Trophoblast cell (in vitro differentiated cells and primary cell): ENCODE measurements at regions not wholly inside any gene's neighbourhood (a gene's known extent, or its start where the extent isn't known, plus 50 kb on each side); places are given as distances from the start of the nearest gene placed in this dataset.
"Not testable (repeated sequence)": the region's sequence is repeated elsewhere in the genome, so short reads cannot be mapped to it uniquely, and the experiment has no call there.

Experiments used
- DNase-seq, 2 donors: peaks; one replicate each; pipeline ENCODE4 v3.0.0-alpha.2; 2016
- H2AFZ ChIP-seq: 2 replicates; pipeline ENCODE4 v1.6.1; 2013; ENCODE audit warnings: low read length, moderate library complexity, mild to moderate bottlenecking; ENCODE audit not compliant: insufficient read depth, poor library complexity
- H2AK5ac ChIP-seq: 2 replicates; pipeline ENCODE4 v1.6.1; 2013; ENCODE audit warnings: mild to moderate bottlenecking, low read length
- H2BK120ac ChIP-seq: 2 replicates; pipeline ENCODE4 v1.6.1; 2013; ENCODE audit warnings: low read length, mild to moderate bottlenecking, moderate library complexity; ENCODE audit not compliant: insufficient read depth, poor library complexity
- H2BK12ac ChIP-seq: 2 replicates; pipeline ENCODE4 v1.6.1; 2013; ENCODE audit warnings: mild to moderate bottlenecking, low read length, moderate library complexity
- H2BK5ac ChIP-seq: 2 replicates; pipeline ENCODE4 v1.6.1; 2013; ENCODE audit warnings: low read length, low read depth, moderate library complexity, mild to moderate bottlenecking; ENCODE audit not compliant: poor library complexity
- H3K14ac ChIP-seq: 2 replicates; pipeline ENCODE4 v1.6.1; 2013; ENCODE audit warnings: mild to moderate bottlenecking, low read length
- H3K18ac ChIP-seq: 2 replicates; pipeline ENCODE4 v1.6.1; 2013; ENCODE audit warnings: mild to moderate bottlenecking, low read length
- H3K23ac ChIP-seq: 2 replicates; pipeline ENCODE4 v1.6.1; 2013; ENCODE audit warnings: low read length
- H3K27ac ChIP-seq: 2 replicates; pipeline ENCODE4 v1.5.1; 2013; ENCODE audit warnings: low read depth, mild to moderate bottlenecking, inconsistent platforms, low read length, moderate library complexity
- H3K27me3 ChIP-seq: 2 replicates; pipeline ENCODE4 v1.6.1; 2013; ENCODE audit warnings: inconsistent platforms, mild to moderate bottlenecking, low read length, moderate library complexity; ENCODE audit not compliant: insufficient read depth
- H3K36me3 ChIP-seq, 2 experiments: 1 replicate in 1 of 2; 2 replicates in 1 of 2; pipeline ENCODE4 v1.6.1; 2013; ENCODE audit warnings: low read length in 2 of 2, mild to moderate bottlenecking in 2 of 2, moderate library complexity in 1 of 2; ENCODE audit not compliant: insufficient read depth in 2 of 2, control insufficient read depth in 1 of 2
- H3K4ac ChIP-seq: 2 replicates; pipeline ENCODE4 v1.6.1; 2013; ENCODE audit warnings: low read depth, mild to moderate bottlenecking, low read length, moderate library complexity
- H3K4me1 ChIP-seq, 2 experiments: 1 replicate in 1 of 2; 2 replicates in 1 of 2; pipeline ENCODE4 v1.6.1; 2013; ENCODE audit warnings: low read length in 2 of 2, mild to moderate bottlenecking in 2 of 2, moderate library complexity in 1 of 2; ENCODE audit not compliant: insufficient read depth in 2 of 2, control insufficient read depth in 1 of 2
- H3K4me2 ChIP-seq: 2 replicates; pipeline ENCODE4 v1.6.1; 2013; ENCODE audit warnings: inconsistent platforms, mild to moderate bottlenecking, low read length, moderate library complexity
- H3K4me3 ChIP-seq: 2 replicates; pipeline ENCODE4 v1.5.1; 2013; ENCODE audit warnings: mild to moderate bottlenecking, low read depth, low read length, inconsistent platforms
- H3K79me1 ChIP-seq: one replicate; pipeline ENCODE4 v1.6.1; 2013; ENCODE audit warnings: low read length
- H3K79me2 ChIP-seq: 2 replicates; pipeline ENCODE4 v1.6.1; 2013; ENCODE audit warnings: low read length, mild to moderate bottlenecking; ENCODE audit not compliant: control insufficient read depth, insufficient read depth, poor library complexity
- H3K9ac ChIP-seq: 2 replicates; pipeline ENCODE4 v1.6.1; 2013; ENCODE audit warnings: mild to moderate bottlenecking, low read length
- H3K9me3 ChIP-seq: 2 replicates; pipeline ENCODE4 v1.6.1; 2013; ENCODE audit warnings: low read depth, mild to moderate bottlenecking, control low read depth, inconsistent platforms, low read length; ENCODE audit not compliant: insufficient read depth
- H4K12ac ChIP-seq: 2 replicates; pipeline ENCODE4 v1.6.1; 2013; ENCODE audit warnings: low read depth, mild to moderate bottlenecking, low read length, moderate library complexity
- H4K8ac ChIP-seq: 2 replicates; pipeline ENCODE4 v1.6.1; 2013; ENCODE audit warnings: low read depth, mild to moderate bottlenecking, low read length, moderate library complexity
- H4K91ac ChIP-seq: one replicate; pipeline ENCODE4 v1.6.1; 2013; ENCODE audit warnings: low read depth, mild to moderate bottlenecking, low read length, moderate library complexity
- WGBS: extraction: QIAGEN DNeasy Blood & Tissue Kit; methylation state at CpG from one replicate; pipeline ENCODE4 v1.1.7; 2013; ENCODE audit warnings: missing lambda C conversion rate; ENCODE audit not compliant: insufficient read length, insufficient coverage; ENCODE audit errors: extremely low coverage; 5-methylcytosine and 5-hydroxymethylcytosine counted together

- not testable (repeated sequence) for H3K79me1 ChIP-seq, H4K12ac ChIP-seq, H3K18ac ChIP-seq, DNase-seq, H3K36me3 ChIP-seq, H3K4me3 ChIP-seq, H3K9me3 ChIP-seq, H2BK120ac ChIP-seq, H3K79me2 ChIP-seq, H2AK5ac ChIP-seq, H4K91ac ChIP-seq, H3K4me2 ChIP-seq, H3K9ac ChIP-seq, H3K4me1 ChIP-seq, H3K14ac ChIP-seq, H3K27me3 ChIP-seq, H3K27ac ChIP-seq, H2BK12ac ChIP-seq, H4K8ac ChIP-seq, H2BK5ac ChIP-seq, H3K4ac ChIP-seq, H2AFZ ChIP-seq, H3K23ac ChIP-seq
- no CpG with 5 or more reads among the region's 2 CpGs for WGBS
Measured at GRCh38 chr9:67708109-67708508, 150.6 kb upstream of the ANKRD20A1 start.

- not testable (repeated sequence) for H2AK5ac ChIP-seq, H3K79me1 ChIP-seq, H4K12ac ChIP-seq, H3K23ac ChIP-seq, H3K4ac ChIP-seq, H3K79me2 ChIP-seq, H3K27ac ChIP-seq, H2BK120ac ChIP-seq, DNase-seq, H3K27me3 ChIP-seq, H4K91ac ChIP-seq, H3K9me3 ChIP-seq, H3K9ac ChIP-seq, H3K4me1 ChIP-seq, H2AFZ ChIP-seq, H3K4me2 ChIP-seq, H3K18ac ChIP-seq, H3K36me3 ChIP-seq, H4K8ac ChIP-seq, H2BK5ac ChIP-seq, H3K4me3 ChIP-seq, H2BK12ac ChIP-seq, H3K14ac ChIP-seq
- WGBS, result no CpG with 5 or more reads among the region's 32 CpGs
Measured at GRCh38 chr9:67711429-67711828, 147.3 kb upstream of the ANKRD20A1 start.

- not testable (repeated sequence) for H2AFZ ChIP-seq, H2BK120ac ChIP-seq, H3K79me2 ChIP-seq, H3K27me3 ChIP-seq, H3K4me2 ChIP-seq, H2BK12ac ChIP-seq, DNase-seq, H3K23ac ChIP-seq, H3K4me1 ChIP-seq, H4K91ac ChIP-seq, H3K4me3 ChIP-seq, H3K27ac ChIP-seq, H3K14ac ChIP-seq, H3K18ac ChIP-seq, H3K4ac ChIP-seq, H3K79me1 ChIP-seq, H3K9ac ChIP-seq, H4K12ac ChIP-seq, H2AK5ac ChIP-seq, H3K9me3 ChIP-seq, H2BK5ac ChIP-seq, H3K36me3 ChIP-seq, H4K8ac ChIP-seq
- WGBS, result no CpG with 5 or more reads among the region's 10 CpGs
Measured at GRCh38 chr9:67711931-67712330, 146.8 kb upstream of the ANKRD20A1 start.

- H3K14ac ChIP-seq, H4K12ac ChIP-seq, H4K8ac ChIP-seq, H3K4ac ChIP-seq, H3K27me3 ChIP-seq, H2BK5ac ChIP-seq, H2BK120ac ChIP-seq, DNase-seq, H2BK12ac ChIP-seq, H3K4me3 ChIP-seq, H4K91ac ChIP-seq, H2AK5ac ChIP-seq, H3K9ac ChIP-seq, H3K79me1 ChIP-seq, H3K4me1 ChIP-seq, H3K36me3 ChIP-seq, H3K23ac ChIP-seq, H3K18ac ChIP-seq, H3K27ac ChIP-seq, H3K4me2 ChIP-seq, H3K79me2 ChIP-seq, H2AFZ ChIP-seq, H3K9me3 ChIP-seq: not testable (repeated sequence)
- no CpG with 5 or more reads among the region's 9 CpGs for WGBS
Measured at GRCh38 chr9:67712956-67713355, 145.8 kb upstream of the ANKRD20A1 start.
